GM23338 (cell line): ENCODE measurements at regions not wholly inside any gene's neighbourhood (a gene's known extent, or its start where the extent isn't known, plus 50 kb on each side); places are given as distances from the start of the nearest gene placed in this dataset.
A peak's percentile ranks its signal among the peaks of the same experiment; 100 is the strongest.

ENCODE experiments used
- ATAC-seq: fragments of 200-7000 bp; cut with Tn5 transposase; 3 replicates; pipeline ENCODE4 v1.9.1; 2020
- DNase-seq: peaks from one replicate; pipeline ENCODE4 v3.0.0-alpha.2; 2015; ENCODE audit warnings: low spot score
- H2AFZ ChIP-seq: fragments of 200-600 bp; sonication (generic); 2 replicates; pipeline ENCODE4 v1.8.0; 2016; ENCODE audit warnings: antibody characterized with exemption, mild to moderate bottlenecking, moderate library complexity
- H3F3A ChIP-seq: fragments of 200-600 bp; sonication (generic); replicated peaks from 2 replicates; pipeline ENCODE4 v1.8.0; 2017; ENCODE audit warnings: antibody characterized with exemption, mixed run types, low read depth
- H3K27ac ChIP-seq: fragments of 200-600 bp; sonication (generic); 2 replicates; pipeline ENCODE4 v1.6.1; 2016; ENCODE audit warnings: low read depth
- H3K27me3 ChIP-seq: fragments of 200-600 bp; sonication (generic); 2 replicates; pipeline ENCODE4 v1.8.0; 2016; ENCODE audit warnings: mild to moderate bottlenecking, mixed run types, moderate library complexity; ENCODE audit not compliant: insufficient read depth
- H3K36me3 ChIP-seq: fragments of 200-600 bp; sonication (generic); 2 replicates; pipeline ENCODE4 v1.8.0; 2016; ENCODE audit warnings: mild to moderate bottlenecking; ENCODE audit not compliant: insufficient read depth
- H3K4me1 ChIP-seq: fragments of 200-600 bp; sonication (generic); 2 replicates; pipeline ENCODE4 v1.8.0; 2016; ENCODE audit warnings: mild to moderate bottlenecking, moderate library complexity; ENCODE audit not compliant: insufficient read depth
- H3K4me2 ChIP-seq: fragments of 200-600 bp; sonication (generic); 2 replicates; pipeline ENCODE4 v1.7.1; 2017; ENCODE audit warnings: mixed run types
- H3K4me3 ChIP-seq: fragments of 200-600 bp; sonication (generic); 2 replicates; pipeline ENCODE4 v1.6.1; 2016; ENCODE audit warnings: mixed run types
- H3K79me2 ChIP-seq: fragments of 200-600 bp; sonication (generic); replicated peaks from 2 replicates; pipeline ENCODE4 v1.8.0; 2017; ENCODE audit warnings: mild to moderate bottlenecking; ENCODE audit not compliant: insufficient read depth
- H3K9me2 ChIP-seq: fragments of 200-600 bp; sonication (generic); 2 replicates; pipeline ENCODE4 v1.8.0; 2017; ENCODE audit not compliant: insufficient read depth
- H4K20me1 ChIP-seq: fragments of 200-600 bp; sonication (generic); replicated peaks from 2 replicates; pipeline ENCODE4 v1.8.0; 2017; ENCODE audit warnings: mild to moderate bottlenecking; ENCODE audit not compliant: insufficient read depth
- H3K27ac Mint-ChIP-seq: 2 replicates; pipeline ENCODE4 v1.8.0; 2020; ENCODE audit warnings: inconsistent platforms, mild to moderate bottlenecking, moderate library complexity, mixed read lengths
- H3K27me3 Mint-ChIP-seq: 3 replicates; pipeline ENCODE4 v1.8.0; 2022; ENCODE audit warnings: low read depth, mild to moderate bottlenecking, moderate library complexity, mixed read lengths, inconsistent platforms; ENCODE audit not compliant: insufficient read depth, poor library complexity
- H3K36me3 Mint-ChIP-seq: 3 replicates; pipeline ENCODE4 v1.8.0; 2021; ENCODE audit warnings: low read depth, mild to moderate bottlenecking, inconsistent platforms, moderate library complexity, mixed read lengths
- H3K4me1 Mint-ChIP-seq: 3 replicates; pipeline ENCODE4 v1.8.0; 2020; ENCODE audit warnings: mild to moderate bottlenecking, inconsistent platforms, mixed read lengths
- H3K4me3 Mint-ChIP-seq: 3 replicates; pipeline ENCODE4 v1.8.0; 2021; ENCODE audit warnings: moderate library complexity, mild to moderate bottlenecking, inconsistent platforms, mixed read lengths
- H3K9me3 Mint-ChIP-seq: 3 replicates; pipeline ENCODE4 v1.8.0; 2020; ENCODE audit warnings: moderate library complexity, mild to moderate bottlenecking, inconsistent platforms, mixed read lengths
- CREB1 ChIP-seq: fragments of 250-450 bp; sonication (Bioruptor Pico); IDR thresholded peaks from 2 replicates; pipeline ENCODE4 v1.5.0; 2020; ENCODE audit warnings: low read depth, mild to moderate bottlenecking, moderate library complexity
- CTCF ChIP-seq, 2 experiments: fragments of 200-600 bp in 1 of 2; sonication (generic) in 1 of 2; conservative IDR thresholded peaks; 2 replicates each; pipeline versions ENCODE4 v1.5.1 to v1.6.1; 2016 to 2017; ENCODE audit warnings: antibody characterized with exemption in 2 of 2, low read depth in 2 of 2, mild to moderate bottlenecking in 2 of 2, moderate library complexity in 1 of 2
- EZH2 ChIP-seq: fragments of 200-600 bp; sonication (generic); IDR thresholded peaks from one replicate; pipeline ENCODE4 v1.8.0; 2017; ENCODE audit warnings: antibody characterized with exemption, mild to moderate bottlenecking, low read depth; ENCODE audit not compliant: unreplicated experiment
- JUNB ChIP-seq: IDR thresholded peaks from one replicate; pipeline ENCODE4 v1.6.1; 2016; ENCODE audit warnings: antibody characterized with exemption; ENCODE audit not compliant: unreplicated experiment
- POLR2AphosphoS5 ChIP-seq: IDR thresholded peaks from 2 replicates; pipeline ENCODE4 v1.6.1; 2016; ENCODE audit warnings: antibody characterized with exemption, low read depth
- ZNF462 ChIP-seq: fragments of 250-450 bp; sonication (Bioruptor Pico); IDR thresholded peaks from 2 replicates; pipeline ENCODE4 v1.5.0; 2020; ENCODE audit warnings: mild to moderate bottlenecking, moderate library complexity
- TF ChIP-seq, protein P1 (sequence below): IDR thresholded peaks from 2 replicates; pipeline ENCODE4 v1.6.1; 2016; ENCODE audit warnings: antibody characterized with exemption

DNA sequence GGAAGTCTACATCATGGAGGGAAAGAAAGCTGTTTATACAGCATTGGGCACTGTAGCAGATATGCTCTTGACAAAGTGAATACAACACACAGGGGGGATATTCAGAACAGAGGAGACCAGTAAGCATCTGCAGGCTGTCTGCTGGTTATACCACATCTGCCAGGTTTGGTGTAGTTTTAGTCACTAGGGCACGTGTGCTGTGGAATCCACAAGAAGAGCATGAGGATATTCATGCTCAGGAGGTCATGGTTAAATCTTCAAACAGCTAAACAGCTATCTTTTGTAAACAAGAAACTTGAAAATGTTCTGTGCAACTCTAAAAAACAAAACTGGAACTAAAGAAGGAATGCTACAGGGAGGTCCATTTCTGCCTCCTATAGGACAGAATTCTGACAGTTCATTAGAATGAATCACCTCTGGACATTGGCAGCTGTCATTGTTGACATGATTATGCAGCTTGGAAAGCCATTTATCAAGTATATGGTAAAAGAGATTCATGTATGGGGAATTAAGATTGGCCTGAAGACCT lies 175.8 kb downstream of the RCHY1 start (continued):
- TF ChIP-seq ZNF462 (CRISPR knock-in tag): no peak
- no peak for TF ChIP-seq JUNB
- TF ChIP-seq CTCF (conservative IDR thresholded peaks at IDR 0.05; ENCODE audit: low read depth in 2 of 2): no peak

DNA sequence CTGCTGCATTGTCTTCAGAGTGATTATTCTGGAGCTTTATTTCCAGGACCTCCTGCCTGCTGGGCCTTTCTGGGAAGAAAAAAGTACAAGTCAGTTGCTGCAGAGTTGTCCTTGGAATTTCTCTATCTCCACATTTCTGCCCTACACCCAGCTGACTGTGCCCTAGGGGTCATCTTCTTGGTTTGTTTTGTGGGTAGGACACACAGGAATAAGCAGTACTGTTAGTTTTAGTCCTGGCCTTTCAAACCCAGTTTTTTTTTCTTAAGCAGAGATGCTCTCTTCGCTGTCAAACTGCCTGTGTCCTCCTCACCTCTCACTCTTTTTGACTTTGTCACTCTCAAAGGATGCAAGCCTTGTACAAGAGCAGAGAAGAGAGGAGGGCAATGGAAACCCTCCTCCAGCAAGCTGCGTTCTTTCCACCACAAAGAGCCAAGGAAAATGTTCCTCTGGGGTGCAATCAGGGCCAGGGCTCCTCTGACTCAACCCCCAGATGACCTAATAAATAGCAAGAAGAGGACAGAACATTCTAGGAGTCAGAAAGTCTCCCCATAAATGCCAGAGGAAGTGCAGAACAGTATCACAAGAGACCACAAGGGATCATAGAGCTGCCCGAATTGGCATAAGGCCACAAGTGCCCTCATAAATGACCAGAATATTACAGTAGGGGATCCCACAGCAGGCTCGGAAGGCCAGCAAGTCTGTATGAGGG lies 186.2 kb downstream of the RCHY1 start:
- ATAC-seq: no peak
- no peaks in the 10 kb centered on the region for H3K9me3 Mint-ChIP-seq
- TF ChIP-seq, protein P1, sequence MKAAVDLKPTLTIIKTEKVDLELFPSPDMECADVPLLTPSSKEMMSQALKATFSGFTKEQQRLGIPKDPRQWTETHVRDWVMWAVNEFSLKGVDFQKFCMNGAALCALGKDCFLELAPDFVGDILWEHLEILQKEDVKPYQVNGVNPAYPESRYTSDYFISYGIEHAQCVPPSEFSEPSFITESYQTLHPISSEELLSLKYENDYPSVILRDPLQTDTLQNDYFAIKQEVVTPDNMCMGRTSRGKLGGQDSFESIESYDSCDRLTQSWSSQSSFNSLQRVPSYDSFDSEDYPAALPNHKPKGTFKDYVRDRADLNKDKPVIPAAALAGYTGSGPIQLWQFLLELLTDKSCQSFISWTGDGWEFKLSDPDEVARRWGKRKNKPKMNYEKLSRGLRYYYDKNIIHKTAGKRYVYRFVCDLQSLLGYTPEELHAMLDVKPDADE: no peak
- TF ChIP-seq POLR2AphosphoS5 (no peak), EZH2 (no peak), JUNB (no peak), CREB1 (no peak)

More for the DNA sequence above, 186.2 kb downstream of the RCHY1 start:
- H3K4me3 ChIP-seq: no peak overlapping the region
- no peaks in the 10 kb centered on the region for H4K20me1 ChIP-seq
- H3K4me1 ChIP-seq: peaks cover 11% of the 10 kb centered on the region
- no peaks in the 10 kb centered on the region for H3K27me3 ChIP-seq
- H3K36me3 ChIP-seq: no peaks in the 10 kb centered on the region
- no peak overlapping the region for H3K27ac ChIP-seq
- no peaks in the 10 kb centered on the region for H3K27me3 Mint-ChIP-seq
- no peak overlapping the region for H3K4me2 ChIP-seq
- H3K9me2 ChIP-seq: no peaks in the 10 kb centered on the region
- peaks cover 22% of the 10 kb centered on the region for H3K4me1 Mint-ChIP-seq
- no peak for DNase-seq
- H3K4me3 Mint-ChIP-seq: no peak overlapping the region
- no peaks in the 10 kb centered on the region for H3K79me2 ChIP-seq
- H3F3A ChIP-seq: no peaks in the 10 kb centered on the region
- peaks cover 3% of the 10 kb centered on the region; the same call in 1 of the 3 replicates for H3K36me3 Mint-ChIP-seq
- no peak overlapping the region for H3K27ac Mint-ChIP-seq
- peak overlapping the region; percentile 23; the same call in 1 of the 2 replicates for H2AFZ ChIP-seq
